ENCODE measurements at regions not wholly inside any gene's neighbourhood (a gene's known extent, or its start where the extent isn't known, plus 50 kb on each side); places are given as distances from the start of the nearest gene placed in this dataset.
"Not testable (repeated sequence)": the region's sequence is repeated elsewhere in the genome, so short reads cannot be mapped to it uniquely, and the experiment has no call there.

GRCh38 chr21:14629461-14629860 lies 83.3 kb upstream of the SAMSN1 start:
- no peak for DNase-seq (ENCODE audit: extremely low read depth, low read depth)
- no peak for TF ChIP-seq CTCF (IDR thresholded peaks at IDR 0.05; ENCODE audit: low read depth, low read length)

GRCh38 chr21:14623079-14623478 lies 77.0 kb upstream of the SAMSN1 start:
- not testable (repeated sequence) for DNase-seq (ENCODE audit: extremely low read depth, low read depth)

- no peak for TF ChIP-seq CTCF (IDR thresholded peaks at IDR 0.05; ENCODE audit: low read depth, low read length)
- DNase-seq (ENCODE audit: extremely low read depth, low read depth) = no peak
Observed at GRCh38 chr21:14620152-14620551, 74.0 kb upstream of the SAMSN1 start.

GRCh38 chr21:14617871-14618270 lies 71.8 kb upstream of the SAMSN1 start:
- DNase-seq (ENCODE audit: extremely low read depth, low read depth) = no peak
- TF ChIP-seq CTCF (IDR thresholded peaks at IDR 0.05; ENCODE audit: low read depth, low read length) = no peak

GRCh38 chr21:14617040-14617393 lies 70.9 kb upstream of the SAMSN1 start:
- no peak for DNase-seq (ENCODE audit: extremely low read depth, low read depth)
- TF ChIP-seq CTCF (IDR thresholded peaks at IDR 0.05; ENCODE audit: low read depth, low read length) = no peak

- no peak for TF ChIP-seq CTCF (IDR thresholded peaks at IDR 0.05; ENCODE audit: low read depth, low read length)
- no peak for DNase-seq (ENCODE audit: extremely low read depth, low read depth)
Observed at GRCh38 chr21:14616380-14617039, 70.4 kb upstream of the SAMSN1 start.

GRCh38 chr21:14615359-14615974 lies 69.4 kb upstream of the SAMSN1 start:
- no peak for DNase-seq (ENCODE audit: extremely low read depth, low read depth)
- no peak for TF ChIP-seq CTCF (IDR thresholded peaks at IDR 0.05; ENCODE audit: low read depth, low read length)

- TF ChIP-seq CTCF (IDR thresholded peaks at IDR 0.05; ENCODE audit: low read depth, low read length) = no peak
- DNase-seq (ENCODE audit: extremely low read depth, low read depth) = no peak
Observed at GRCh38 chr21:14614287-14614686, 68.2 kb upstream of the SAMSN1 start.

Measured in AG09319 (cell line).